Left ventricle myocardium superior (tissue), 1 donor: ENCODE measurements at regions not wholly inside any gene's neighbourhood (a gene's known extent, or its start where the extent isn't known, plus 50 kb on each side); places are given as distances from the start of the nearest gene placed in this dataset.
"Not testable (repeated sequence)": the region's sequence is repeated elsewhere in the genome, so short reads cannot be mapped to it uniquely, and the experiment has no call there.

Experiments used
- ATAC-seq: fragments of 200-7000 bp; cut with Tn5 transposase; one replicate; pipeline ENCODE4 v1.9.1; 2020; ENCODE audit warnings: mild to moderate bottlenecking, moderate library complexity
- DNase-seq: peaks from one replicate; pipeline ENCODE4 v3.0.0-alpha.2; 2020
- intact Hi-C: fragments of 100-400 bp; cut with micrococcal nuclease; formaldehyde crosslinking; loops from one replicate; pipeline ENCODE4 v1.11.0; 2022
- donor health status: DM: no; HTN: yes; CAD: no; lungs with severe emphysema.

DNA sequence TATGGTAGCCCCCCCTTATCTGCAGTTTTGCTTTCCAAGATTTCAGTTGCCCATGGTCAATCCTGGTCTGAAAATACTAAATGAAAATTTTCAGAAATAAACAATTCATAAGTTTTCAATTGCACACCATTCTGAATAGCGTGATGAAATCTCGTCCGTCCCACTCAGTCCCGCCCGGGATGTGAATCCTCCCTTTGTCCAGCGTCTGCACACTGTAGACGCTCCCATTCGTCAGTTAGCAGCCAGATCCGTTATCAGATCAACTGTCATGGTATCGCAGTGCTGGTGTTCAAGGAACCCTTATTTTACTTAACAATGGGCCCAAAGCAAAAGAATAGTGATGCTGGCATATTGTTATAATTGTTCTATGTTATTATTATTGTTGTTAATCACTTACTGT is 98.6 kb downstream of the TMEM215 start:
- ATAC-seq (no peak), DNase-seq (no peak)
- intact Hi-C loops: no loop called here

DNA sequence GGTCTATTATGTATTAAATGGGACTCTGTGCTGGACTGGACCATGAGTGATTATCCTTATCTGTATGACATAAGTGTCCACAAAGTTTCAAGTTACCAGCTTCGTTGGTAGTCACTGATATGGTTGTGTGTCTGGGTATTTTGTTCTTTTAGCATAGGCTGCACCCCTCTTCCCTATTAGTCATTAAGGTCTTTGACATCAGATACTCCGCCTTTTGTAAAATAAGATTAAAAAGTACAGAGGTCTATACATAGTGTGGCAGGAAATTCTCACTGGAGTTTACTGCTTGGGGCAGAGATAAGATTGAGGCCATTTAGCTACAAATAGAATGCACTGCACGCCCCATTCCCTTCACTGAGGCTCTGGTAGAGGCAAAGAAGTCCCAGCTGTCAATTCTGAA is 99.4 kb downstream of the TMEM215 start:
- intact Hi-C loops: no loop called here
- ATAC-seq: no peak
- no peak for DNase-seq

DNA sequence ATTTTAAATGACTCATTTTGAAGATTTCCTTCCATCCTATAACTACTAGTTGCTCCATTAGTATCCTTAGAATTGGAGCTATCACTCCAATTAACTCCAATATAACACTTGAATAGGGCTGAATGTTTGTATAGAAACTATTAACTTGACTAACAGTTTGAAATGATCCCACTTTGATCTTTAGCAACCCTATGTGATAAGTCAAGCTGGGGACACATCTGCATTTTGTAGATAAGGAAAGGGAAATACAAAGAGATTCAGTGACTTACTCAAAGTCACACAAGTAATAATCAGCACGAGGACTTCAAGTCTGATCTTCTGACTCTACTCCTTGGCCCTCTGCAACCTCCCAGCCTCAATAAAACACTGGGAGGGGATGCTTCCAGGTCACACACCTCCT is 101.1 kb downstream of the TMEM215 start:
- ATAC-seq: no peak
- no peak for DNase-seq
- intact Hi-C loops: no loop called here

DNA sequence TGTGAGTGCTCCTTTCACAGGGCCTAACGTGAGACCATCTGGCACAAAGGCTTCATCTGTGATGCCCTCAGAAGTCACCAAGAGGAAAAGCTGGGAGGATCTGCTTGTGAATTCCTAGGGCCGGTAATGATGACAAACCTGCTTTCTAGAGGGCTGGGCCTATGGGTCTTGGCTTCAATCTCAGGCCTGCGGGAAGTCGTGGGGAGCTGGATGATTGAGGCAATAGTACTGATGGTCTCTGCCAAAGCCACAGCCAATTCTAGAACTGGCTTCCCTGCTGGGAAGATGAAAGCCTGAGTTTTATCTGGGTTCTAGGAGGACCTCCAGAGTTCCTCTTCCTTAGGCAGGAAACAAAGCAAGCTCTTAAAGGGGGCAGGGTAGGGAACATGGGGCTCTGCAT is 102.7 kb downstream of the TMEM215 start:
- intact Hi-C loops: no loop called here
- ATAC-seq (no peak), DNase-seq (no peak)

DNA sequence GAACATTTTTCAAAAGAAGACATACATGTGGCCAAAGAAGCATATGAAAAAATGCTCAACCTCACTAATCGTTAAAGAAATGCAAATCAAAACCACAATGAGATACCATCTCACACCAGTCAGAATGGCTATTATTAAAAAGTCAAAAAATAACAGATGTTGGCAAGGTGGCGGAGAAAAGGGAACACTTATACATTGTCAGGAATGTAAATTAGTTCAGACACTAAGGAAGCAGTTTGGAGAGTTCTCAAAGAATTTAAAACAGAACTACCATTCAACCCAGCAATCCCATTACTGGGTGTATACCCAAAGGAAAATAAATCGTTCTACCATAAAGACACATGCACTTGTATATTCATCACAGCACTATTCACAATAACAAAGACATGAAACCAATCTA is 106.9 kb downstream of the APTX start:
- intact Hi-C loops, ATAC-seq, DNase-seq: not testable (repeated sequence)

DNA sequence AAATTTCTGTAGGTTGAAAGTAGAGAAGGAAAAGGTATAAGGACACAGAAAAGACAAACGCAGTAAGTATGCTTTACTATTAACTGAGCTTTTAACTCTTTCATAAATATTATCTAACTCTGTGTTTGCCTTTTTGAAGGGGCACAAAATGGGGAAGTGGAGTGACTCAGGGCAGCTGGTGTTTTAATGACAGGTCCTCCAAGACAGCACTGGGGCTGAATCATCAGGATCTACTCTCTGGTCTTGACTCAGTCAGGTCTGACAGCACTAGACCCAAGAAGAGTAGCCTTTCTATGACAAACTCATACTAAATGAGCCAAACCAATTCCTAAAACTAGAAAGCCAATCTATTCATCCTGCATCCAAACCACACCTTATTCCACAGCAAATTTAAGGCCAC is 102.2 kb downstream of the APTX start:
- DNase-seq (no peak), ATAC-seq (no peak)
- intact Hi-C loops: no loop called here

DNA sequence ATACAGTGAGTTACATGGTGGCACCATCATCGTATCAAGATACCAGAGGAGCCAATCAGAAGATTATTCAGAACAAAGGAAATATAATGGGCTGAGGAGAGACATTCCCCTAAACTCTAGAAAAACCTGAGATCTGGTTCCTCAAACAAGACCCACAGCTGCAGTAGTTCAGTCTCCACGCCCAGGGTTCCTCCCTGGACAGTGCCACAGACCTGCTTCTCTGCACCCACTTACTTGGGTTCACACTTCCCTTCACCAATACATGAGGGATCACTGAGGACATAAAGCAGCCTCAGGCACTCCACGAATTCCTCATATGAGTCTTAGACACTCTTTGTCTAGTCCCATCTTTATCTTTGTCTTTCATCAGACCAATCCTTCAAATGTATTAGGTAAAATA is 101.7 kb downstream of the APTX start:
- intact Hi-C loops: no loop called here
- ATAC-seq (no peak), DNase-seq (no peak)

DNA sequence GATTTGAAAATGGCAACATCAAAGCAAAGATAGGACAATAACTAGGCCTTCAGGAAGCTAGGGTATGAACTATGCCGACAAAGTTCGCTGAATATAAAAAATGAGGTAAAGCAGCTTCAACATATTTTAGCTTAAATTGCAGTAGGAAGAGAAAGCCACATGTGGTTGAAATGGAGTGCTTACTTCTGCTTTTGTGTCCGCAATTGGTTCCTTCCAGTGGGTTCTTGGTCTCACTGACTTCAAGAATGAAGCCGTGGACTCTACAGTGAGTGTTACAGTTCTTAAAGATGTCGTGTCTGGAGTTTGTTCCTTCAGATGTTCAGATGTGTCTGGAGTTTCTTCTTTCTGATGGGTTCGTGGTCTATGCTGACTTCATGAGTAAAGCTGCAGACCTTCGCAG is 95.2 kb downstream of the APTX start:
- ATAC-seq (no peak), DNase-seq (no peak)
- intact Hi-C loops: no loop called here

DNA sequence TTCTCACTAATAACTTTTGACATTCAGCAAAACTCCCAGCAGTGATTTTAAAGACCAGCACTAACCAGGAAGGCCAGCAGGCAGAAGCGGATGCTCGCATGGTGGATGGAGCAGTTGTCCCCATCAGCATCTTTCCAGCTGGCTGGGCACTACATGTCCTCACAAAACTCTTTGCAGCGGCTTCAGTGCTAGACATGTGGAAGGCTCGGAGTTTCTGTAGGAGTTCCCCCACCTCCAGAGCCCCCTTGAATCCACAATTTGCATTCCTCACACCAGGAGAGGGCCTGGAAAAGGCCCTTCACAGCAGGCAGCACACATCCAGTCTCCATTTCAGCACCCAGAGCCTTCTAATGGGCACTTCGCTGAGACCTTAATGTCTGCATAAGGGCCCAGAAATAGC is 85.6 kb downstream of the APTX start:
- no peak for ATAC-seq
- intact Hi-C loops: no loop called here
- DNase-seq: no peak

DNA sequence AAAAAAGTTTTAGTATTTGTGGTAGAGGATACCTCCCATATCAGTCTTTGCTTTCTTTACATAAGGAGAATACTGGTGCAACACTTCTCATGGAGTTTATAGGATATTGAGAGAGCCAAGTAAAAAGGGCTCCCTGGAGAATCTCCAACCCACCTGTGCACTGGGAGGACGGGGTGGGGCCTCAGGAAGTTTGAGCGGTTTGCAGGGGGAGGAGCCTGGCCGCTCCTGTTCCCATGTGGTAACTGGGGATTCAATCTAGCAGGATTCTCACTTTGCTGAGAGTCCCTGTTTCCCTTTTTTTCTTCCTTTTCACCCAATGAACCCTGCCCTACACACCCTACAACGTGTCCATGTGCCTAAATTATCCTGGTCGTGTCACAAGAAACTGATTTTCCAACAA is 82.8 kb downstream of the APTX start:
- intact Hi-C loops: no loop called here
- DNase-seq (no peak), ATAC-seq (no peak)
